H9 (cell line): ENCODE measurements at regions not wholly inside any gene's neighbourhood (a gene's known extent, or its start where the extent isn't known, plus 50 kb on each side); places are given as distances from the start of the nearest gene placed in this dataset.

Source experiments
- DNase-seq: peaks from one replicate; pipeline ENCODE4 v3.0.0-alpha.2; 2017
- H2AFZ ChIP-seq: one replicate; pipeline ENCODE4 v1.6.1; 2013; ENCODE audit warnings: mild to moderate bottlenecking, low read length, control low read depth, moderate library complexity
- H2AK5ac ChIP-seq: 2 replicates; pipeline ENCODE4 v1.6.1; 2013; ENCODE audit warnings: low read length, control low read depth, mixed read lengths; ENCODE audit not compliant: insufficient read length
- H2BK120ac ChIP-seq: one replicate; pipeline ENCODE4 v1.6.1; 2013; ENCODE audit warnings: low read depth, mild to moderate bottlenecking, low read length, control low read depth, inconsistent platforms; ENCODE audit not compliant: poor library complexity, severe bottlenecking
- H2BK12ac ChIP-seq: 2 replicates; pipeline ENCODE4 v1.6.1; 2013; ENCODE audit warnings: low read length, control low read depth, mixed read lengths, low read depth; ENCODE audit not compliant: insufficient read length
- H2BK15ac ChIP-seq: 2 replicates; pipeline ENCODE4 v1.6.1; 2013; ENCODE audit warnings: low read depth, low read length, control low read depth
- H2BK20ac ChIP-seq: one replicate; pipeline ENCODE4 v1.6.1; 2013; ENCODE audit warnings: low read depth, mild to moderate bottlenecking, low read length, control low read depth, inconsistent platforms; ENCODE audit not compliant: poor library complexity, severe bottlenecking
- H2BK5ac ChIP-seq: 2 replicates; pipeline ENCODE4 v1.6.1; 2013; ENCODE audit warnings: low read length, control low read depth, mixed read lengths; ENCODE audit not compliant: insufficient read length
- H3K14ac ChIP-seq: 2 replicates; pipeline ENCODE4 v1.6.1; 2013; ENCODE audit warnings: low read length, control low read depth; ENCODE audit not compliant: insufficient read depth
- H3K18ac ChIP-seq: 2 replicates; pipeline ENCODE4 v1.6.1; 2013; ENCODE audit warnings: low read depth, mild to moderate bottlenecking, mixed read lengths, low read length, control low read depth; ENCODE audit not compliant: insufficient read length
- H3K23ac ChIP-seq: 2 replicates; pipeline ENCODE4 v1.6.1; 2013; ENCODE audit warnings: low read length, control low read depth, mixed read lengths, low read depth; ENCODE audit not compliant: insufficient read length
- H3K23me2 ChIP-seq: 2 replicates; pipeline ENCODE4 v1.6.1; 2013; ENCODE audit warnings: low read depth, mild to moderate bottlenecking, mixed read lengths, low read length, control low read depth; ENCODE audit not compliant: insufficient read length, poor library complexity, severe bottlenecking
- H3K27ac ChIP-seq: 2 replicates; pipeline ENCODE4 v1.5.1; 2013; ENCODE audit warnings: low read length, control low read depth, mixed read lengths, low read depth; ENCODE audit not compliant: insufficient read length
- H3K27me3 ChIP-seq: 2 replicates; pipeline ENCODE4 v1.6.1; 2013; ENCODE audit warnings: low read length, control low read depth, inconsistent platforms; ENCODE audit not compliant: insufficient read depth
- H3K4ac ChIP-seq: 2 replicates; pipeline ENCODE4 v1.6.1; 2013; ENCODE audit warnings: low read depth, mild to moderate bottlenecking, control low read depth, inconsistent platforms, low read length, moderate library complexity
- H3K4me1 ChIP-seq: 2 replicates; pipeline ENCODE4 v1.6.1; 2013; ENCODE audit warnings: low read length, control low read depth, inconsistent platforms; ENCODE audit not compliant: insufficient read depth
- H3K4me2 ChIP-seq: 2 replicates; pipeline ENCODE4 v1.6.1; 2013; ENCODE audit warnings: low read length, control low read depth, mixed read lengths; ENCODE audit not compliant: insufficient read length, insufficient read depth
- H3K56ac ChIP-seq: 2 replicates; pipeline ENCODE4 v1.6.1; 2013; ENCODE audit warnings: low read depth, mild to moderate bottlenecking, mixed read lengths, low read length, control low read depth; ENCODE audit not compliant: insufficient read length
- H3K79me1 ChIP-seq: 2 replicates; pipeline ENCODE4 v1.6.1; 2013; ENCODE audit warnings: low read depth, mild to moderate bottlenecking, moderate library complexity, low read length, control low read depth, inconsistent platforms; ENCODE audit not compliant: insufficient read depth, poor library complexity, severe bottlenecking
- H3K79me2 ChIP-seq: 2 replicates; pipeline ENCODE4 v1.6.1; 2013; ENCODE audit warnings: low read length, control low read depth, inconsistent platforms; ENCODE audit not compliant: insufficient read depth
- H3K9ac ChIP-seq: 2 replicates; pipeline ENCODE4 v1.6.1; 2013; ENCODE audit warnings: low read length, control low read depth, mixed read lengths; ENCODE audit not compliant: insufficient read length; ENCODE audit errors: extremely low read depth
- H3K9me3 ChIP-seq: one replicate; pipeline ENCODE4 v1.6.1; 2013; ENCODE audit warnings: low read depth, low read length, inconsistent platforms; ENCODE audit not compliant: control insufficient read depth
- H3T11ph ChIP-seq: one replicate; pipeline ENCODE4 v1.6.1; 2013; ENCODE audit warnings: mild to moderate bottlenecking, low read length, control low read depth, inconsistent platforms
- H4K20me1 ChIP-seq: one replicate; pipeline ENCODE4 v1.6.1; 2013; ENCODE audit not compliant: control insufficient read depth, insufficient read length, insufficient read depth
- H4K5ac ChIP-seq: 2 replicates; pipeline ENCODE4 v1.6.1; 2013; ENCODE audit warnings: low read depth, mild to moderate bottlenecking, mixed read lengths, low read length, control low read depth; ENCODE audit not compliant: insufficient read length
- H4K8ac ChIP-seq: replicated peaks from 2 replicates; pipeline ENCODE4 v1.6.1; 2013; ENCODE audit warnings: low read length, control low read depth, mixed read lengths, low read depth; ENCODE audit not compliant: insufficient read length
- H4K91ac ChIP-seq: 2 replicates; pipeline ENCODE4 v1.6.1; 2013; ENCODE audit warnings: low read depth, mild to moderate bottlenecking, moderate library complexity, mixed read lengths, low read length, control low read depth; ENCODE audit not compliant: insufficient read length
- H3K27ac Mint-ChIP-seq, 3 experiments: 2 replicates in 2 of 3; 3 replicates in 1 of 3; pipeline ENCODE4 v1.8.0; 2020 to 2021; ENCODE audit warnings: mixed read lengths in 3 of 3, mild to moderate bottlenecking in 1 of 3, moderate library complexity in 1 of 3
- H3K27me3 Mint-ChIP-seq: 2 replicates; pipeline ENCODE4 v1.8.0; 2021; ENCODE audit warnings: low read depth, mild to moderate bottlenecking, moderate library complexity, mixed read lengths
- H3K36me3 Mint-ChIP-seq, 3 experiments: 2 replicates in 2 of 3; 3 replicates in 1 of 3; pipeline ENCODE4 v1.8.0; 2020 to 2021; ENCODE audit warnings: low read depth in 3 of 3, mixed read lengths in 3 of 3; ENCODE audit not compliant: insufficient read depth in 1 of 3
- H3K4me1 Mint-ChIP-seq, 2 experiments: 2 replicates each; pipeline ENCODE4 v1.8.0; 2020; ENCODE audit warnings: mixed read lengths in 2 of 2
- H3K4me3 Mint-ChIP-seq, 2 experiments: 2 replicates in 1 of 2; 3 replicates in 1 of 2; pipeline ENCODE4 v1.8.0; 2020 to 2021; ENCODE audit warnings: mild to moderate bottlenecking in 2 of 2, mixed read lengths in 2 of 2, moderate library complexity in 1 of 2
- H3K9me3 Mint-ChIP-seq, 2 experiments: 2 replicates in 1 of 2; 3 replicates in 1 of 2; pipeline ENCODE4 v1.8.0; 2020; ENCODE audit warnings: mild to moderate bottlenecking in 2 of 2, mixed read lengths in 2 of 2, moderate library complexity in 1 of 2
- WGBS: extraction: QIAGEN DNeasy Blood & Tissue Kit; methylation state at CpG from one replicate; pipeline ENCODE4 v1.1.7; 2013; ENCODE audit warnings: missing lambda C conversion rate, low lambda C conversion rate, mixed read lengths; ENCODE audit not compliant: insufficient read length; ENCODE audit errors: extremely low coverage; 5-methylcytosine and 5-hydroxymethylcytosine counted together
- TF ChIP-seq, protein P1 (sequence below): fragments of 200-600 bp; sonication (generic); conservative IDR thresholded peaks from 3 replicates; pipeline ENCODE4 v1.8.0; 2021; ENCODE audit warnings: antibody characterized with exemption, mild to moderate bottlenecking

DNA sequence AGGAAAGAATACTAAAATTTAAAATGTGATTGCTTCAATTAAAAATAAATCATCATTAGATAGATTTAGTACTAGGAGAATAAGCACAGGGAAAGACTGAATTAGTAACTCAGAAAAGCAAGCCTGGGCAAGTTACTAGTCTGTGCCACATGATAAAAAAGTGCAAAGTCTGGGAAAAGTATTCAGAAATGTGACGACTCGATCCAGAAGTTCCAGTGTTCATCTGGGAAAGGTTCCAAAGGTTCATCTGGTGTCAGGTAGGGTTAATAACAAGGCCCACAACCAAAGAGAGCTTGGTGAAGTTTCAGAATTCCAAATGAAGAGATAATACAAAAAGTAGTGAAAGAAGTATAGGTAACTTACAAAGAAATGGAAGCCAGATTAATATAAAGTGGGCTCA lies 78.3 kb upstream of the ARSJ start:
- Histone ChIP-seq H4K5ac (no peak overlapping the region), H3K18ac (no peak overlapping the region), H4K20me1 (no peaks in the 10 kb centered on the region), H3K9me3 (no peaks in the 10 kb centered on the region), H2AFZ (no peak overlapping the region), H2BK20ac (no peak overlapping the region), H3K27me3 (no peaks in the 10 kb centered on the region), H3K79me2 (no peaks in the 10 kb centered on the region), H3K27ac (no peak overlapping the region), H3K4me1 (no peaks in the 10 kb centered on the region), H2BK120ac (no peak overlapping the region), H4K8ac (no peak overlapping the region), H3T11ph (no peak overlapping the region), H3K79me1 (no peaks in the 10 kb centered on the region), H4K91ac (no peak overlapping the region), H3K4me2 (no peak overlapping the region), H3K23me2 (no peaks in the 10 kb centered on the region), H3K4ac (no peak overlapping the region), H2BK15ac (no peak overlapping the region), H3K14ac (no peak overlapping the region), H3K23ac (no peak overlapping the region), H3K9ac (no peak overlapping the region), H2BK5ac (no peak overlapping the region), H2AK5ac (no peak overlapping the region), H2BK12ac (no peak overlapping the region), H3K56ac (no peak overlapping the region)
- no peak for DNase-seq
- H3K27me3 Mint-ChIP-seq, result no peaks in the 10 kb centered on the region
- peaks cover 4 to 13% of the 10 kb centered on the region in 2 experiments; a peak in 4 of 5 replicates for H3K9me3 Mint-ChIP-seq
- WGBS, result no CpG with 5 or more reads among the region's 2 CpGs
- H3K4me1 Mint-ChIP-seq, result no peaks in the 10 kb centered on the region
- TF ChIP-seq, protein P1, sequence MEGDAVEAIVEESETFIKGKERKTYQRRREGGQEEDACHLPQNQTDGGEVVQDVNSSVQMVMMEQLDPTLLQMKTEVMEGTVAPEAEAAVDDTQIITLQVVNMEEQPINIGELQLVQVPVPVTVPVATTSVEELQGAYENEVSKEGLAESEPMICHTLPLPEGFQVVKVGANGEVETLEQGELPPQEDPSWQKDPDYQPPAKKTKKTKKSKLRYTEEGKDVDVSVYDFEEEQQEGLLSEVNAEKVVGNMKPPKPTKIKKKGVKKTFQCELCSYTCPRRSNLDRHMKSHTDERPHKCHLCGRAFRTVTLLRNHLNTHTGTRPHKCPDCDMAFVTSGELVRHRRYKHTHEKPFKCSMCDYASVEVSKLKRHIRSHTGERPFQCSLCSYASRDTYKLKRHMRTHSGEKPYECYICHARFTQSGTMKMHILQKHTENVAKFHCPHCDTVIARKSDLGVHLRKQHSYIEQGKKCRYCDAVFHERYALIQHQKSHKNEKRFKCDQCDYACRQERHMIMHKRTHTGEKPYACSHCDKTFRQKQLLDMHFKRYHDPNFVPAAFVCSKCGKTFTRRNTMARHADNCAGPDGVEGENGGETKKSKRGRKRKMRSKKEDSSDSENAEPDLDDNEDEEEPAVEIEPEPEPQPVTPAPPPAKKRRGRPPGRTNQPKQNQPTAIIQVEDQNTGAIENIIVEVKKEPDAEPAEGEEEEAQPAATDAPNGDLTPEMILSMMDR, result 0 out of 3 replicates have a peak, but pooled peaks have one; percentile 31
- H3K4me3 Mint-ChIP-seq, result no peak overlapping the region
- no peak overlapping the region for H3K27ac Mint-ChIP-seq
- H3K36me3 Mint-ChIP-seq, result no peaks in the 10 kb centered on the region; a peak in 2 of 7 replicates
